Activated CD8-positive, alpha-beta memory T cell treated with anti-CD3 and anti-CD28 coated beads, Interleukin-2, amount 10 ng/mL, durations not matched to agents 7 days and 5 days (primary cell): ENCODE measurements at regions not wholly inside any gene's neighbourhood (a gene's known extent, or its start where the extent isn't known, plus 50 kb on each side); places are given as distances from the start of the nearest gene placed in this dataset.

Experiments
- ATAC-seq: fragments of 150-1000 bp; cut with Tn5 transposase; one replicate; pipeline ENCODE4 v1.10.0; 2021; ENCODE audit warnings: moderate library complexity
- CTCF ChIA-PET: fragments of 350-600 bp; sonication (Branson Sonifier 250); formaldehyde crosslinking; loops from one replicate; lab custom pipeline; 2021; ENCODE audit warnings: antibody characterized with exemption; lab: Charles Lee
- DNase-seq: peaks from one replicate; pipeline ENCODE4 v3.0.0-alpha.2; 2020
- H3K27ac Mint-ChIP-seq: one replicate; pipeline ENCODE4 v1.8.0; 2021; ENCODE audit warnings: mild to moderate bottlenecking, mixed read lengths
- H3K27me3 Mint-ChIP-seq: one replicate; pipeline ENCODE4 v1.8.0; 2021; ENCODE audit warnings: mixed read lengths
- H3K36me3 Mint-ChIP-seq: one replicate; pipeline ENCODE4 v1.8.0; 2021; ENCODE audit warnings: mild to moderate bottlenecking, mixed read lengths
- H3K4me1 Mint-ChIP-seq: one replicate; pipeline ENCODE4 v1.8.0; 2021; ENCODE audit warnings: mixed read lengths
- H3K4me3 Mint-ChIP-seq: one replicate; pipeline ENCODE4 v1.8.0; 2021; ENCODE audit warnings: mild to moderate bottlenecking, moderate library complexity, mixed read lengths
- H3K9me3 Mint-ChIP-seq: one replicate; pipeline ENCODE4 v1.8.0; 2022; ENCODE audit warnings: low read depth, mixed read lengths

GRCh38 chr7:157485361-157485831, 148.6 kb downstream of the DNAJB6 start:
- Mint-ChIP-seq H3K4me3 (no peak overlapping the region), H3K9me3 (peaks cover under 1% of the 10 kb centered on the region), H3K4me1 (peaks cover 25% of the 10 kb centered on the region), H3K27me3 (peaks cover 22% of the 10 kb centered on the region), H3K36me3 (peaks cover under 1% of the 10 kb centered on the region), H3K27ac (peak overlapping the region; percentile 70)
- CTCF ChIA-PET, result interaction anchor here (1.2 kb wide), 1 partner anchor 12 kb away, joined by 3 read pairs; no protein-coding TSS in a partner anchor
- peak; percentile 60 for DNase-seq
- no peak for ATAC-seq

GRCh38 chr7:157486007-157486755, 149.4 kb downstream of the DNAJB6 start:
- CTCF ChIA-PET, result interaction anchor here (1.2 kb wide), 1 partner anchor 11 kb away, joined by 3 read pairs; no protein-coding TSS in a partner anchor
- peaks cover 33% of the 10 kb centered on the region for H3K4me1 Mint-ChIP-seq
- H3K27me3 Mint-ChIP-seq, result peaks cover 22% of the 10 kb centered on the region
- peaks cover 7% of the 10 kb centered on the region for H3K36me3 Mint-ChIP-seq
- no peak for ATAC-seq
- peaks cover 4% of the 10 kb centered on the region for H3K9me3 Mint-ChIP-seq
- DNase-seq, result peak; percentile 27
- no peak overlapping the region for H3K4me3 Mint-ChIP-seq
- no peak overlapping the region for H3K27ac Mint-ChIP-seq

- ATAC-seq (no peak), DNase-seq (peak; percentile 22)
- H3K4me1 Mint-ChIP-seq, result peaks cover 37% of the 10 kb centered on the region
- H3K27me3 Mint-ChIP-seq, result peaks cover 26% of the 10 kb centered on the region
- H3K27ac Mint-ChIP-seq, result no peak overlapping the region
- H3K4me3 Mint-ChIP-seq, result no peak overlapping the region
- peaks cover 5% of the 10 kb centered on the region for H3K9me3 Mint-ChIP-seq
- H3K36me3 Mint-ChIP-seq, result peaks cover 15% of the 10 kb centered on the region
- CTCF ChIA-PET, result no interaction called here
Observed at GRCh38 chr7:157487046-157487770, 150.4 kb downstream of the DNAJB6 start.

- DNase-seq (peak; percentile 18), ATAC-seq (no peak)
- Mint-ChIP-seq H3K27me3 (peaks cover 37% of the 10 kb centered on the region), H3K36me3 (peaks cover 26% of the 10 kb centered on the region), H3K4me1 (peaks cover 37% of the 10 kb centered on the region), H3K27ac (no peak overlapping the region), H3K4me3 (no peak overlapping the region), H3K9me3 (peaks cover 8% of the 10 kb centered on the region)
- CTCF ChIA-PET, result no interaction called here
Observed at GRCh38 chr7:157488281-157488680, 151.5 kb downstream of the DNAJB6 start.

GRCh38 chr7:157488966-157489365, 152.2 kb downstream of the DNAJB6 start:
- no peak for ATAC-seq
- H3K9me3 Mint-ChIP-seq, result peaks cover 8% of the 10 kb centered on the region
- H3K4me3 Mint-ChIP-seq, result no peak overlapping the region
- peak; percentile 32 for DNase-seq
- CTCF ChIA-PET, result interaction anchor here (2.5 kb wide), 1 partner anchor 17 kb away, joined by 12 read pairs; no protein-coding TSS in a partner anchor
- peaks cover 31% of the 10 kb centered on the region for H3K36me3 Mint-ChIP-seq
- H3K27me3 Mint-ChIP-seq, result peaks cover 44% of the 10 kb centered on the region
- no peak overlapping the region for H3K27ac Mint-ChIP-seq
- peaks cover 41% of the 10 kb centered on the region for H3K4me1 Mint-ChIP-seq
